Tibial artery (tissue), 4 donors: ENCODE measurements at regions not wholly inside any gene's neighbourhood (a gene's known extent, or its start where the extent isn't known, plus 50 kb on each side); places are given as distances from the start of the nearest gene placed in this dataset.
A peak's percentile ranks its signal among the peaks of the same experiment; 100 is the strongest.

Experiments
- DNase-seq, 2 donors: peaks; one replicate each; pipeline ENCODE4 v3.0.0-alpha.2; 2019
- H3K27ac ChIP-seq, 2 donors: fragments of 200-600 bp; sonication (generic) in 1 of 2; 1 replicate in 1 of 2; 2 replicates in 1 of 2; pipeline ENCODE4 v1.5.1; 2018 to 2019; ENCODE audit warnings: mild to moderate bottlenecking in 1 of 2
- H3K27me3 ChIP-seq, 2 donors: fragments of 200-600 bp; sonication (generic) in 1 of 2; one replicate each; pipeline versions ENCODE4 v1.5.1 to v1.6.0; 2016 to 2019
- H3K36me3 ChIP-seq, 3 donors: fragments of 200-600 bp; sonication (generic) in 2 of 3; one replicate each; pipeline ENCODE4 v1.5.1; 2016 to 2019; ENCODE audit warnings: mild to moderate bottlenecking in 2 of 3
- H3K4me1 ChIP-seq, 4 donors: fragments of 200-600 bp; sonication (generic) in 2 of 4; 1 replicate in 3 of 4; 2 replicates in 1 of 4; pipeline ENCODE4 v1.5.1; 2016 to 2019
- H3K4me3 ChIP-seq, 2 donors: fragments of 200-600 bp; sonication (generic) in 1 of 2; 1 replicate in 1 of 2; 2 replicates in 1 of 2; pipeline ENCODE4 v1.5.1; 2018 to 2019; ENCODE audit warnings: mild to moderate bottlenecking in 2 of 2
- H3K9me3 ChIP-seq, 3 donors: fragments of 200-600 bp; sonication (generic) in 1 of 3; one replicate each; pipeline ENCODE4 v1.5.1; 2016 to 2019
- intact Hi-C: fragments of 100-400 bp; cut with DNase I; formaldehyde crosslinking; loops from one replicate; pipeline ENCODE4 v1.15.0; 2023; ENCODE audit warnings: low total_unique reads
- TF ChIP-seq, protein P1 (sequence below), 2 experiments: fragments of 200-600 bp in 1 of 2; fragments of 450-650 bp in 1 of 2; IDR thresholded peaks; one replicate each; pipeline ENCODE4 v1.5.1; 2017 to 2019; ENCODE audit warnings: antibody characterized with exemption in 2 of 2, mild to moderate bottlenecking in 1 of 2, moderate library complexity in 1 of 2

- no peaks in the 10 kb centered on the region for H3K27me3 ChIP-seq
- H3K4me1 ChIP-seq, result no peaks in the 10 kb centered on the region
- TF ChIP-seq, protein P1, sequence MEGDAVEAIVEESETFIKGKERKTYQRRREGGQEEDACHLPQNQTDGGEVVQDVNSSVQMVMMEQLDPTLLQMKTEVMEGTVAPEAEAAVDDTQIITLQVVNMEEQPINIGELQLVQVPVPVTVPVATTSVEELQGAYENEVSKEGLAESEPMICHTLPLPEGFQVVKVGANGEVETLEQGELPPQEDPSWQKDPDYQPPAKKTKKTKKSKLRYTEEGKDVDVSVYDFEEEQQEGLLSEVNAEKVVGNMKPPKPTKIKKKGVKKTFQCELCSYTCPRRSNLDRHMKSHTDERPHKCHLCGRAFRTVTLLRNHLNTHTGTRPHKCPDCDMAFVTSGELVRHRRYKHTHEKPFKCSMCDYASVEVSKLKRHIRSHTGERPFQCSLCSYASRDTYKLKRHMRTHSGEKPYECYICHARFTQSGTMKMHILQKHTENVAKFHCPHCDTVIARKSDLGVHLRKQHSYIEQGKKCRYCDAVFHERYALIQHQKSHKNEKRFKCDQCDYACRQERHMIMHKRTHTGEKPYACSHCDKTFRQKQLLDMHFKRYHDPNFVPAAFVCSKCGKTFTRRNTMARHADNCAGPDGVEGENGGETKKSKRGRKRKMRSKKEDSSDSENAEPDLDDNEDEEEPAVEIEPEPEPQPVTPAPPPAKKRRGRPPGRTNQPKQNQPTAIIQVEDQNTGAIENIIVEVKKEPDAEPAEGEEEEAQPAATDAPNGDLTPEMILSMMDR (IDR thresholded peaks at IDR 0.05), result no peak
- H3K36me3 ChIP-seq, result no peaks in the 10 kb centered on the region
- no peaks in the 10 kb centered on the region for H3K9me3 ChIP-seq
- no peak for DNase-seq
- intact Hi-C loops, result no loop called here
- H3K27ac ChIP-seq, result no peak overlapping the region
- no peak overlapping the region for H3K4me3 ChIP-seq
Observed at GRCh38 chr10:31194986-31195385, 124.0 kb upstream of the ZEB1 start.

GRCh38 chr10:31197886-31198285 is 121.1 kb upstream of the ZEB1 start:
- Histone ChIP-seq H3K27me3 (no peaks in the 10 kb centered on the region), H3K9me3 (no peaks in the 10 kb centered on the region), H3K4me1 (no peaks in the 10 kb centered on the region), H3K4me3 (no peak overlapping the region), H3K36me3 (no peaks in the 10 kb centered on the region), H3K27ac (no peak overlapping the region)
- TF ChIP-seq, protein P1 (IDR thresholded peaks at IDR 0.05), result no peak
- no peak for DNase-seq
- intact Hi-C loops, result no loop called here

- DNase-seq, result peak in 1 of 2 donors; percentile 48
- no peaks in the 10 kb centered on the region for H3K27me3 ChIP-seq
- H3K4me3 ChIP-seq, result no peak overlapping the region
Observed at GRCh38 chr10:31204090-31204489, 114.9 kb upstream of the ZEB1 start.

DNA sequence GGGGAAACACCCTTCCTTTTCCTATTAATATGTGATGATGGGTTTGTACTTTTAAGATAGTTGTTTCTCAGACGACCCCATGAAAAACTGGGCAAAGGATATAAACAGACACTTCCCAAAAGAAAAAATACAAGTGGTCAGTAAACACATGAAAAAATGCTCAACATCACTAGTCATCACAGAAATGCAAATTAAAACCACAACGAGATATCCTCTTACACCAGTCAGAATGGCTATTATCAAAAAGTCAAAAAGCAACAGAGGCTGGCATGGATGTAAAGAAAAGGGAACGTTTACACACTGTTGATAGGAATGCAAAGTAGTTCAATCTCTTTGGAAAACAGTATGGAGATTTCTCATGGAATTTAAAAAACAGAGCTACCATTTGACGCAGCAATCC is 111.4 kb upstream of the ZEB1 start:
- Histone ChIP-seq H3K36me3 (no peaks in the 10 kb centered on the region), H3K4me3 (no peak overlapping the region), H3K27me3 (no peaks in the 10 kb centered on the region), H3K9me3 (no peaks in the 10 kb centered on the region), H3K27ac (no peak overlapping the region), H3K4me1 (peaks cover 0 to 10% (median 4%) of the 10 kb centered on the region in 4 donors)
- DNase-seq, result no peak
- intact Hi-C loops, result no loop called here
- TF ChIP-seq, protein P1 (IDR thresholded peaks at IDR 0.05), result no peak

More at GRCh38 chr10:31204090-31204489, 114.9 kb upstream of the ZEB1 start:
- intact Hi-C loops, result no loop called here
- TF ChIP-seq, protein P1 (IDR thresholded peaks at IDR 0.05), result no peak
- Histone ChIP-seq H3K36me3 (no peaks in the 10 kb centered on the region), H3K27ac (no peak overlapping the region), H3K4me1 (peaks cover 0 to 10% (median 4%) of the 10 kb centered on the region in 4 donors), H3K9me3 (no peaks in the 10 kb centered on the region)

DNA sequence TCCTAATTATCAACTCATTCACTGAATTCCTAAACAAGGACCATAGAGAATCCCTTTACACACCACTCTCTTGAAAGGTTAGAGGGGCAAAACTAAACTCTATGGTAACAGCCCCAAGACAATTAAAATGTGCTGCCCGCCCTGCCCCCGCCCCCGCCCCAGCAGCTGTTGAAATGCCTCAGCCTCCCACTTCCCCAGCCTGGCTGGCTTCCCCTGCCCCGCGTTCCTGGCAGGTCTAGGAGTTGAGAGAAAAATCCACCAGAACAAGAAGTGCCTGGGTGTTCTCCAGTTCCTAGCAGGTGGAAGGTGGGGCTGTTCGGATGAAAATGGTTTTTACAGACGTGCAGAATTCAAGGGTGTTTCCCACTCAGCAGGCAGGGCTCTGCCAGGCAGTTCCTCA is 109.5 kb upstream of the ZEB1 start:
- H3K36me3 ChIP-seq, result no peaks in the 10 kb centered on the region
- H3K9me3 ChIP-seq, result no peaks in the 10 kb centered on the region
- intact Hi-C loops, result no loop called here
- no peak overlapping the region for H3K4me3 ChIP-seq
- H3K27ac ChIP-seq, result no peak overlapping the region
- TF ChIP-seq, protein P1 (IDR thresholded peaks at IDR 0.05), result no peak
- peaks cover 0 to under 1% (median 0%) of the 10 kb centered on the region in 4 donors for H3K4me1 ChIP-seq
- no peaks in the 10 kb centered on the region for H3K27me3 ChIP-seq
- DNase-seq, result no peak

GRCh38 chr10:31210190-31210589 is 108.8 kb upstream of the ZEB1 start:
- Histone ChIP-seq H3K4me3 (no peak overlapping the region), H3K4me1 (no peaks in the 10 kb centered on the region), H3K27ac (no peak overlapping the region), H3K9me3 (no peaks in the 10 kb centered on the region), H3K36me3 (no peaks in the 10 kb centered on the region), H3K27me3 (no peaks in the 10 kb centered on the region)
- TF ChIP-seq, protein P1 (IDR thresholded peaks at IDR 0.05), result no peak
- DNase-seq, result no peak
- intact Hi-C loops, result no loop called here
